ENCODE measurements at regions not wholly inside any gene's neighbourhood (a gene's known extent, or its start where the extent isn't known, plus 50 kb on each side); places are given as distances from the start of the nearest gene placed in this dataset.

DNA sequence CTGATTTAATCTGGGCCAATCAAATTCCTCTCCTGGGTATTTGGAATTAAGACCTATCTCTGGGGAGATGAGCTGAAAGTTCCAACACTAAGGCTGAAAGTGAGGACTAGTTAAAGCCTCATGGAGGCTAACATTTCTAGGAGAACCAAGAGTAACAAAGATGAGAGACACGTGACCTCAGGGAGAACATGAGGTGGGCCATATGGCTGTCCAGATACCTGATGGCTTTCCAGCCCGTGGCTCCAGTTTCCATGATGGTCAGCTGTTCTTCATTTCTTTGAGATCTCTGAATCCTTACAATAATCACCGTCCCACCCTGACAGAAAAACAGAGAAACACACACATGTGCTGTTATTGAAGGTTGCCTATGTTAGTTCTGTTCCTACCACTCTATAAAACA lies 66.1 kb downstream of the LEPR start:
- no peak for DNase-seq (ENCODE audit: low read depth)

DNA sequence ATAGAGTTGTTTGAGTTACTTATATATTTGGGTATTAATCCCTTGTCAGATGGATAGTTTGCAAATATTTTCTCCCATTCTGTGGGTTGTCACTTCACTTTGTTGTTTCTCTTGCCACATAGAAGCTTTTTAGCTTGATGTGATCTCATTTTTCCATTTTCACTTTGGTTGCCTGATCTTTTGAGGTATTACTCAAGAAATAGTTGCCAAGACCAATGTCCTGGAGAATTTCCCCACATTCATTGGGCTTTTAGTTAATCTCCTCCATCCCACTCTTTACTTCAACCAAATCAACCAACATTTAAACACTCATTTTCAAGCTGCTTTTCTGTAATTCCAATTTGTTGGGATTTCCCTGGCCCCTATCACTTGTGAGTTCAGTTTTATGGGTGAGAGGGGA lies 69.0 kb downstream of the LEPR start:
- DNase-seq (ENCODE audit: low read depth), result no peak

DNA sequence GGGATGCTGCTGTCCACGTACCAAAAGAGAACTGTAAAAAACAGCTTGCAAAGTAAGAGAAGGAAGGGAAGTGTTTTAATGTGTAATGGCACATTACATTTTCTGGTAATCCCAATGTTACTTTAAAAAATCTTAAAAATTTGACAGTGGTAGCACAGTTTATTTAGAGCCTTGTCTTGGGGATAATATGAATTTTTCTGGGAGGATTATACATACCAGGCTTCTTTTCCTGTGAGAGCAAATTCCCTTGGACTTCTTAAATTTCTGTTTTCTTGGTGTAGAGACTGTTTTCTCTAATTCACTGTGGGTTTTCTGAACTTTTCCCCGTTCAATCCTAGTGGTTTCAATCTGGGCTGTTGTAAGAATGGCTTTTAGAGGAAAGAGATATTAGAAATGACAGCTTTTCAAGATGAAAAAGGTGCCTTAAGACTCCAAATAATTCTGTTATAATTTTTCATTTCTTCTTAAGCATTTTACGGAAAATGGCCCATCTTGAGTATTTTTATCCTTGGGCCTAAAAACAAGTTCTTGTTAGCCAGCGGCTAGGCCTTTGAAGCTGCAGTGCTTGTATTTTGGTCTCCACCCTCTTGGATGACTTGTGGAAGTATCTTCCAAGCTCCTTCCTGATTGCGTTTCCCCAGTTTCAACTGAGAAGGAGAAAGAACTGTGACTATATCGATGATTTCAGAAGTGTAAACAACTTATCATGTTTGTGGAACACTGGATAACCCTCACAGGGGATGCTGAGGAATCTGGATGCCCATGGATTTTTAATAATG lies 70.0 kb downstream of the LEPR start:
- no peak for DNase-seq (ENCODE audit: low read depth)

DNA sequence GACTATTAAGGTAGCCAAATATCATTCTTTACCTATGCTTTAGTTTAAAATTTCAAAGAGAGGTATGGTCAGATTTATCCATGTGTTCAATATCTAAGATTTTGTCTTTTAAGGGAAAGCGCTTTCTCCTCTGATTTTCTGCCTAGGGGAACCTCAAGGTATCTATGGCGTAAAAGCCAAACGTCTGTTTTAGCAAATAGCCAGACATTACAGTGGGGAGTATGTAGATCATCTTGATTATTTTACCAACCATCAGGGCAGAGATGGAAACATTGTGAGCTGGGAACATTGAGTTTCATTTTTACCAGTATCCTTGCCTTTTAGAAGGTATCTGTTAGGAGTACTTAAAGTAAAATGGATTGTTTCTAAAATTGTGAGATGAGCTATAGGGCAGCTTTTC lies 71.0 kb downstream of the LEPR start:
- DNase-seq (ENCODE audit: low read depth), result no peak

DNA sequence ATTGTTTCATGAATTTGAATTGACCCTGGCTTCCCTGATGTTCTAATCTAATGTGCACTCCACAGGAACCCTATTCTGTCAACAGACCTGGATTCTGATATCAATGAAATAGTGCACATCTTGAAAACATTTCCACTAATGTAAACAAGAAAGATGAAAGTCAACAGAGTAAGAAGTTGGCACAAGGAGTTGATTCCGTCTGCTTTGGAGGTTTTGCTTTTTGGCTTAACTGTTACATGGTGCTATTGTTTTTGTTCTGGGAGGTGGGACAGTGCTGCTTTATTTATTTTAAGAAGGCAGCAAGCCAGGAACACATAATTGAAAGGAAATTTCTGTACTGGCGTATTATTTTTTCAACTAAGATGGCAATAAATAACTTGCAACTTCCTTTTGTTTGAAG lies 73.3 kb downstream of the LEPR start:
- DNase-seq (ENCODE audit: low read depth), result no peak

DNA sequence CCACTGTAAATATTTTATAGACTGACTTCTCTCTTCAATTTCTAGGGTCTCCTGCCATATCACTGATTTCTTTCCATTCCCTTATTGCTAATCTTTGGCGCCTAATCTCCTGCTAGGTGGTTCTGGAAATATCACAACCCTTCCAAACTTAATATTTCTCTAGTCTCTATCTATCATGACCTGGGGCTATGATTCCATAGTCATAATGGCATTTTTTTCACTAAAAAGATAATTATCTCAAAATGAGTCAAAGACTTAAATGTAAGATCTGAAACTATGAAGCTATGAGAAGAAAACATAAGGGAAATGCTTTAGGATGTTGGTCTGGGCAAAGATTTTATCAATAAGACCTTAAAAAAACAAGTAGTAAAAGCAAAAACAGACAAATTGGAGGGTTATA lies 74.2 kb downstream of the LEPR start:
- no peak for DNase-seq (ENCODE audit: low read depth)

DNA sequence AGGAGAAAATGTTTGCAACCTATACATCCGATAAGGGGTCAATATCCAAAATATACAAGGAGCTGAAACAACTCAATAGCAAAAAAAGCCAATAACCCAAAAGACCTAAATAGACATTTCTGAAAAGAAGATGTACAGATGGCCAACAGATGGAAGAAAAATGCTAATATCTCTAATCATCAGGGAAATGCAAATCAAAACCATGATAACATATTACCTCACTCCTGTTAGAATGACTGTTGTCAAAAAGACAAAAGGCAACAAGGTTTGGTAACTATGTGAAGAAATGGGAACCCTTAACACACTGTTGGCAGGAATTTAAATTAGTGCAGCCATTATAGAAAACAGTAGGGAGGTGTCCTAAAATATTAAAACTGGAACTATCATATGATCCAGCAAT lies 74.7 kb downstream of the LEPR start:
- DNase-seq (ENCODE audit: low read depth), result no peak

DNA sequence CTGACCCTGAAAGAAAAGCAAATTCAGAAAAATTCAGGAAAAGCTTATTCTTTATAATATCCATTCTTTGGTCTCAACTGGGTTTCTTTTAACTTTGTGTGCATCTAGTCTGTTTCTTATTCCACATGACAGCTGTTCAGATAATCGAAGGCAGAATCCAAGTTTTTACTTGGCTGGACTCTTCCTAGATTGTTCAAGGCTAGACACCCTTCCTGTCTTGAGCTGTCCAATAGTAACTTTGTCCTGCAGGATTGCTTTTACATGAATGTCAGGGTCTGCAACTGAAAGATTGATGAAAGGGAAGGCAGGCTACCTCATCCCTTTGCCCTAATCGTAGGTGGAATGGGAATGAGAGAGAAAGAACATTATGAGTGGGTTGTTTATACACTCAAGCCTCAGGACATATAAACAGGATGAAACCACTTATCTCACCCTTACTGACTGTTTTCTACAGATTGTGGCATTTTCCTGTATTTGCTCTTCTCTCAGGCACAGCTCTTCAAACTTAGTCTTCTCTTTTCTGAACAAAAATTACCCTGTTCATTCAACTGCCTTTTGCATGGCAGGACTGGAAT lies 76.9 kb downstream of the LEPR start:
- DNase-seq (ENCODE audit: low read depth), result no peak

DNA sequence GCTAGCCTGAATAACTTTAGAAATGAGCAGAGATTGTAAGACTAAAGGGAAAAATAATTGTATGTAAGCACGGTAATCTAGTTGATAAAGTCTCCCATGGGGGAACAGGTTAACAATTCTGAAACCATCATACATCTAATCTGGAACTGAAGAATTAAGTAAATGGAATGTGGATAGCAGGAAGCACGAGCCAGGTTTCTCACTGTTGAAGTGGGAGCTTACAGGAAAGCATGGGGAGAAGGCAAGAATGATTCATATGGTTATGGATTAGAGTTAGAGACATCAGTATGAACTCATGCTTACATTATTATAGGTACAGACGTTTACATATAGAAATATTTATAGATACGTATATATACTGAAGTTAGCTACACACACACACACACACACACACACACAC lies 83.0 kb downstream of the LEPR start:
- no peak for DNase-seq (ENCODE audit: low read depth)

DNA sequence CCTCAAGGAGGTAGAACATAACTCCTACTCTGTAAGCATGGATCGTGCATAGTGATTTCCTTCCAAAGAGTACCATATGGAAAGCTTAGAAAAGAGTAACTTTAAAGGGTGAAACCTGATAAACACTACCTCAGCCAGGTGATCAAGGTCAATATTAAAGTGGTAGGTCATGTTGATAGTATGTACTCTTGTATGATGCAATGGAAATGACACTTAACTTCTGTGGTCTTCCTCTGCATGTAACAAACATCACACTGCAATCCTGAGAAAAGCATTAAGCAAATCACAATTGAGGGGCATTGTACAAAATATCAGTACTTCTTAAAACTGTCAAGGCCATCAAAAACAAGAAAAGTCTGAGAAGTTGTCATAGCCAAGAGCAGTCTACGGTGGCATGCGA lies 83.8 kb downstream of the LEPR start:
- DNase-seq (ENCODE audit: low read depth), result no peak

DNA sequence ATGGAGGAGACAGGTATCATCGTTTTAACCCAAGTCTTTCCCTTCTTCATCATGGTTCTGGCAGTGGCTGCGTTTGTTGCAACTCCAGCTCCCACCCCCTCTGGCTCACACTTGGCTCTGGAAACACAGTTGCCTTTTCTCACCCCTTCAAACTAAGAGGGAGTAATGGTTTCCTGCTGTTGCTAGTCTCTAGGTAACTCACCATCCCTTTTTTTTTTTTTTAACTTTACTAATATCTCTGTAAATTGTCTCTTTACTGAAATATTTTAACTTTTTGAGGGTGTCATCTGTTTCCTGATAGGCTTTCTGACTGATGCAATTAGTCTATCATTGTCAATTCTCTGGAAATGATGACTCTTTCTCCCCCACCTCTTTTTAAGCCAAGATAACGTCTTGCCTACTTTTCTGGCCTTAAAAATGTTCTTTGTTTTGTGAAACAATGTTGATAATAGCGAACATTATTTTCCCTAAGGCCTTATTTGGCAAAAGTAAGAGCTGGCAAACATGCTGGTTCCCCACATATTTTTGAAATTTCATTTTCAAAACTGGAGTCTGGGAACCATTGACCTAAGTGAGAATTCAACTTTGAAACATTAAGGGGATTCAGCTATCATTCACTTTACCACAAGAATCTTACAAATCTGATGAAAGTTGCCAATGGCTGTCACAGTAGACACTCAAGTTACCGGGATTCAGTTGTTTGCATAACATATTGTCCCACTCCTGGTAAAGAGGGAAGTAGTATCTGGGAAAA lies 85.3 kb downstream of the LEPR start:
- no peak for DNase-seq (ENCODE audit: low read depth)

DNA sequence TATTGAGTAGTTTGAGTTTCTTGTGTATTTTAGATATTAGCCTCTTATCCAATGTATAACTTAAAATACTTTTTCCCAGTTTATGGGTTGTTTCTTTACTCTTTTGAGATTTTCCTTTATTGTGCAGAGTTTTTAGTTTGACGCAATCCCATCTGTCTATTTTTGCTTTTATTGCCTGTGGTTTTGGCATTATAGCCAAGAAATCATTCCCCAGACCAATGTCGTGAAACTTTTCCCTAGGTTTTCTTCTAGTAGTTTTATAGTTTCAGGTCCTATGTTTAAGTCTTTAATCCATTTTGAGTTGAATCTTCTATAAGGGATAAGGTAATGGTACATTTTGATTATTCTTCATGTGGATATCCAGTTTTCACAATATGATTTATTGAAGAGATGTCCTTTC lies 87.6 kb downstream of the LEPR start:
- no peak for DNase-seq (ENCODE audit: low read depth)

DNA sequence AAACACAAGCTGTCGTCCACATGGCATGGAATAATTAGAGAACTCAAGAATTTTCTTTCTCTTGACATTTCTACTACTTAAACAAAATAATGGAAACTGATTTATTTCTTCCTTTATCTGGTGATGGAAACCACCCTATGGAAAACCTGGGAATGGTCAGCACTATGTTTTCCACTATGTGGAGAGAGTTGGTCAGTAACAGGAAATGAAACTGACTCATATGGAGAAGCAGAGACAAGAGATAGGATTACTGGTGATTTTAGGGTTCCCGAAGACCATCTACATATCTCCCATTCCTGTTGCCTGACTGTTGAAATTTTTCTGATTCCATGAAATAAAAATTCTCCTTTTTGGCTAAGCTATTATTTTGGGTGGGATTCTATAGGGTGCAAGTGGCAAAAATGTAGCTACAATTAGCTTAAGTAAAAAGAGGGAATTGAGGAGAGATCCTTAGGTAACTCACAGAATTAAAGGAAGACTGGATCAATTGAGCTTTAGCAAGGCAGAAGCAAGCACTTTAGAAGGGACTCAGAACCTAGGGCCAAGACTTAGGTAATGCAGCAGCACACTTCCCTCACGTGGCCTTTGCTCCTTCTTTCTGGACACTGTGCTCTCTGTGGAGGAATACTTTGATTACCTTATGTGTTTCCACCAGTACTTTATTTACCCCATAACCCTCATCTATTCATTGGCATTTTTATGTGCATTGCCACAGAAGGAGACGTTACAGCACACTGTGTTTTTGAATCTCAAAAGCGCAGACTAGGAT lies 89.6 kb downstream of the LEPR start:
- DNase-seq (ENCODE audit: low read depth), result peak; percentile 49

DNA sequence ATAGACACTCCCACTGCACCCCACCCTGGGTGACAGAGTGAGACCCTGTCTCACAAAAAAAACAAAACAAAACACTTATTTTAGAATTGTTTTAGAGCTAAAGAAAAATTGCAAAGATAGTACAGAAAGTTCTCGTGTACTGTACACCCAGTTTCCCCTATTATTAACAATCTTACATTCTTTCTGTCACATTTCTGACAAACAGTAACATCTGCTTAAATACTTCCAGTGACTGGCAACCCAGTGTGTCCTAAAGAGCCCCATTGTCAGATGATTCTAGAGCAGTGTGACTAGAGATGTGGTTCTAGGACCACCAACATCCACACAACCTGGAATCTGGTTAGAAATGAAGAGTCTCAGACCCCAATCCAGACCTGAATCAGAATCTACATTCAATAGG lies 90.5 kb downstream of the LEPR start:
- no peak for DNase-seq (ENCODE audit: low read depth)

DNA sequence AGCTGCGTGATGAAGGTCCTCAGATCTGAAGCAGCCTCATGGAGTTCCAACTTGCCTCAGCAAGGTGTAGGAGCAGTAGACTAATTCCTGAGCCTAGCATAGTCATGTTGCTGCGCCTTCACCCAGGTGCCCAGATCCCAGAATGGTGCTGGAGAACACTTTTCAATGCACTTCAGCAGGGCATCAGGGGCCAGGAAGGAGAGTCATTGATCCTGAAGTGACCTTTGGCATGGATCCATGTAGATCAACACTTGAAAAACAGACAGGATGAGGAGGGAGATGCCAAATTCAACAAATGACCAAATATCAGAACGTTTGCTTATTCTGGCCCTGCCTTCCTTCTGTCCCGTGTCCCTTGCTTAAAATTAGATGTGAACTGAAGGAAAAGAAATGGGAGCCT lies 91.9 kb downstream of the LEPR start:
- DNase-seq (ENCODE audit: low read depth), result no peak

DNA sequence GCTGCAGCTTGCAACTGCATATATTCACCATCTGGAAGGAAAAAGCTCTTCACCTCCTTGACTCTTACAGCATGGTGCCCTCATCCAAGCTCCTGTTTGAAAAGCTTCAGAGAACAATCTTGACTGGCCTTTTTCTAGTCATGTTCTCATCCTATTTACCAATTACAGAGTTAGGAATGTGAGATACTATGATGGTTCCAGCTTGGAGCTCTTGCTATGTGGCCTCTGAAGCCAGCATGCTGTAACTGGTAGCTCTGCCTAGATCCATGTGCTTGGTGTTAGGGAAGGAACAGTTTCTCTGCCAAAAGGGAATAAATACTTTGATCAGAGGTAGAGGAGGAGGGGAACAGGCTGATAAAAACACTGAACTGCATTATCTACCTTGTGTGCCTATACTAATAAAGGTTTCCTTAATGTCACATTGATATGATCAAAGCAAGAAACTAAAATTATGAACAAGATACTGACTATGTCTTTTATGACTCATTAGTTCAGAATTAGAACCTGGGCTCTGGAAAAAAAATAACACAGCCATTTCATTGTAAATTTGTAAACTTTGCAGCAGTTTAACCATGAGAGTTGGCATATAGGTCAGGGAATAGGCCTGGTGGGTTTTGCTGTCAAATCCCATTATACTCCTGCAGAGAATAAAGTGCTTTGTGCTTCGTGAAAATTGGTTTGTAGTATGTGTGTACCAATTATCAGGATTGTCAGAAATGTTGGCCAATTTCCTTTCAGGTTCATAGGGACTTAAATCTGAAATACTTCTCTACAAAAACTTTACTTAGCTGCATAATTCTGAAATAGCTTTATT lies 92.7 kb downstream of the LEPR start:
- DNase-seq (ENCODE audit: low read depth), result no peak

DNA sequence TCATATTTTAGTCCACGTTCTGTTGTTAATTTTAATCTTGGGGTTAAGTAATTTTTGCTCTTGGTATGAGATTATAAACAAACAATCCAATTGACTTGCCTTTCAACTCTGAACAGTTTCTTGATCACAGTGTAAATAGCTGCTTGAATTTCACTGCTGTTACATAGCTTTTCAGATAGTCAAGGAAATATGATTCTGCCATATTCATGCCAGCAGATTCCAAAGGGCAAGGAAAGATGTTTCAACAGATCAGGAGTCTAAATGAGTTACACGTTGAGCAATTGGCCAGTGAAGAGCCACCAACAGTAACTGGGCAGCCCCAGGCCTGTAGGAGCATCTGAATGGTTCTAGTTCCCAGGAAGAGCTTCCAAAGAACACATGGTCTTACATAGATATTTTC lies 93.6 kb downstream of the LEPR start:
- no peak for DNase-seq (ENCODE audit: low read depth)

DNA sequence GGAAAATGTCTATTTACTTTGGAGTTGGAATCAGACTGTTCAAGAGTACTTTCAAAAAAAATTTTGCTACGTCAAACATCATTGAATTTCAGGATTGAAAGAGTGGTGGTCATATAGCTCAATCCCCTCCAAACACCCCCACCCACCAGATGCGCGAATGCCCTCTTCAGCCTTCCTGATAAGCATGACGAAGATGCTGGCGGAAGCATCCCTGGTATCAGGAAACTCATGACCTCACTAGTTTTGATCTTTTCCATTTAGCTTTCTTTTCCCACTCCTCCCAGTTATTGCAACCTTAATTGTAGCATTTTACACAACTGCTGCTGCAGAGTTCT lies 104.4 kb downstream of the LEPR start:
- no peak for DNase-seq (ENCODE audit: low read depth)

DNA sequence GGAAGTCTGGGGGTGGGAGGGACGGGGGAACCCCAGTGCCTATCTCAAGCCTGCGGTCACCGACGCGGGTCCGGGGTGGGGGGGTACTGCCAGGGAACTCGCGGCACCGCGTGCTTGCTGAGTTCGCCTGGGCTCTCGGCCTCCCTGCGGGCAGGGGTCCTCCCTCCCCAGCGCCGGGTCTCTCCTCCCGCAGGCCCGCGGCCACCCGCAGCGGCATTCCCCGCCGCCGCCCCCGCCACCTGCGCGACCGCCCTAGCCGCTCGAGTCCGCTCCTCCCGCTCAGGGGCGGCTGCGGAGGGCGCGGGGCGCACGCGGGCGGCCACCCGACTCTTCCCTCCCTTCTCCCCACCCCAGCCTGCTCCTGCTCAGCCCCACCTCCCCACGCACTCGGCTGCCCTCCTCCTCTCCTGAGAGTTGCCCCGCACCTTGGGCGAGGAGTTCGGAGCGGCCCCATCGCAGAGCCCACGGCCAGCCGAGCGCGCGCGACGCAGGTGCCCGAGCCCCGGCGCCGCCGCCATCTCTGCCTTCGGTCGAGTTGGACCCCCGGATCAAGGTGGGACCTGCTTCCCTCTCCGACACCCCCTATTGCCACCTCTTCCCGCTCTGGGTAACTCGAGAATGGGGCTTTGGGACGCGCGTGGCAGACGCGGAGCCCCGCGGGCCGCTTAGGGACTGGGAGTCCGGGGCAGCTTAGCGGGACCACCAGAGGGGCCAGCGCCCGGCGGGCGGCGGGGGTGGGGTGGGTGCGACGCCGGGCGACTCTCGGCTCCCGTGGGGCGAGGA lies 105.0 kb downstream of the LEPR start:
- DNase-seq (ENCODE audit: low read depth), result peak; percentile 11

DNA sequence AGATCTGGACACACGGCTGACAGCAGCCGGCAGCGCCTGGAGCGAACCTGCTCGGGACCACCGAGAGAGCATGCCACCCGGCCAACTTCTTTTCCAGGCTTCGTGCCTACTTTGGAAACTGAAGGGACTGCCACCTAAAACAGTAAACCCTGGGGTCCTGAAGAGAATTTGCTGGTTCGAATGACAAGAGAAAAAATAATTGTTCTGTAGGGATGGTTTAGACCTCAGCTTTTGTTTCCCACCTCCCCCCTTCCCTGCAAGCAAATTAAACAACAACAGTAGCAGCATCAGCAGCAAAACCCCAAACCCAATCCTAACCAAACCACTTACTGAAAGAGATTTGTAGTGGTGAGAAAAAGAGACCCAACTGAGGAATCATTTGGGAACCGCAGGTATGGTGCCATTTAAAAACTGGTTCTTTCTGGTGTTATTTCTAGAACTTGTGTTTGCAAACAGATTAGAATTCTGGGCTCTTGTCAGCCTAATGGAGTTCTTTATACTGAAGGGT lies 105.6 kb downstream of the LEPR start:
- DNase-seq (ENCODE audit: low read depth), result no peak

DNA sequence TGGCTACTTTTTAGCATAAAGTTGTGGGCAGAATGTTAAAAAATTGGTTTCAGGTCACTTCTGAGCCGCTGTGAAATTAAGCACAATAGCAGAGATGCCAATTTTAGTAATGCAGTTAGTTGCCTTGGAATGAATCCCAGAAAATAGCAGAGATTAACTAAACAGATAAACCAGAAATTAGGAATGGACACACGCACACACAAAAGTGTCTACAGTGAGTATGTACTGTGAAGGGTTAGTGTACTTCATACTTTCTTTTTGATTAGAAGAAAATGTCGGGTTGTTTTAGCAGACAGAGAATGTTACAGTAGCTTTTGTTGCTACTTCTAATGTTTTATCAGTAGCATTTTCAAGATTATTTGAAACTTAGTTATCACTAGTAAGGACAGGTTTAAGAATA lies 106.7 kb downstream of the LEPR start:
- peak; percentile 37 for DNase-seq (ENCODE audit: low read depth)
